C4-2B (cell line): ENCODE measurements at regions not wholly inside any gene's neighbourhood (a gene's known extent, or its start where the extent isn't known, plus 50 kb on each side); places are given as distances from the start of the nearest gene placed in this dataset.

Experiments used
- ZFX ChIP-seq: fragments of 450-650 bp; IDR thresholded peaks from 2 replicates; pipeline ENCODE4 v1.6.1; 2017
- TF ChIP-seq, protein P1 (sequence below): fragments of 450-650 bp; conservative IDR thresholded peaks from 2 replicates; pipeline ENCODE4 v1.5.1; 2017; ENCODE audit warnings: mild to moderate bottlenecking

DNA sequence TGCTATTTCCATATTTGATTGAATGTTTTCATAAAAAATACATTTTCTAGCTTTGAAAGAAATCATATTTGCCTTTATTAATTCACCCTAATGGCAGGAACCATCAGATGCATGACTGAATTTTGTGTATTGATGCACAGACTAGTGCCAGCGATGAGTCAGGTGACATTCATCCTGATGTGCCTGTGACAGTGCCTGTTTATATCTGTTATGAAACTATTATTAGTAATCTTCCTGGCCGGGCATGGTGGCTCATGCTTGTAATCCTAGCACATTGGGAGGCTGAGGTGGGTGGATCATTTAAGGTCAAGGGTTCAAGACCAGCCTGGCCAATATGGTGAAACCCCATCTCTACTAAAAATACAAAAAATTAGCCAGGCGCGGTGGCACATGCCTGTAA is 170.0 kb downstream of the TSN start:
- TF ChIP-seq, protein P1, sequence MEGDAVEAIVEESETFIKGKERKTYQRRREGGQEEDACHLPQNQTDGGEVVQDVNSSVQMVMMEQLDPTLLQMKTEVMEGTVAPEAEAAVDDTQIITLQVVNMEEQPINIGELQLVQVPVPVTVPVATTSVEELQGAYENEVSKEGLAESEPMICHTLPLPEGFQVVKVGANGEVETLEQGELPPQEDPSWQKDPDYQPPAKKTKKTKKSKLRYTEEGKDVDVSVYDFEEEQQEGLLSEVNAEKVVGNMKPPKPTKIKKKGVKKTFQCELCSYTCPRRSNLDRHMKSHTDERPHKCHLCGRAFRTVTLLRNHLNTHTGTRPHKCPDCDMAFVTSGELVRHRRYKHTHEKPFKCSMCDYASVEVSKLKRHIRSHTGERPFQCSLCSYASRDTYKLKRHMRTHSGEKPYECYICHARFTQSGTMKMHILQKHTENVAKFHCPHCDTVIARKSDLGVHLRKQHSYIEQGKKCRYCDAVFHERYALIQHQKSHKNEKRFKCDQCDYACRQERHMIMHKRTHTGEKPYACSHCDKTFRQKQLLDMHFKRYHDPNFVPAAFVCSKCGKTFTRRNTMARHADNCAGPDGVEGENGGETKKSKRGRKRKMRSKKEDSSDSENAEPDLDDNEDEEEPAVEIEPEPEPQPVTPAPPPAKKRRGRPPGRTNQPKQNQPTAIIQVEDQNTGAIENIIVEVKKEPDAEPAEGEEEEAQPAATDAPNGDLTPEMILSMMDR = no peak
- TF ChIP-seq ZFX = no peak
